CD4-positive, alpha-beta T cell (primary cell): ENCODE measurements at regions not wholly inside any gene's neighbourhood (a gene's known extent, or its start where the extent isn't known, plus 50 kb on each side); places are given as distances from the start of the nearest gene placed in this dataset.

Experiments
- ATAC-seq: fragments of 200-7000 bp; cut with Tn5 transposase; one replicate; pipeline ENCODE4 v1.10.0; 2022; ENCODE audit warnings: mild to moderate bottlenecking; ENCODE audit not compliant: poor library complexity
- CTCF ChIA-PET: fragments of 350-600 bp; sonication (Branson Sonifier 250); formaldehyde crosslinking; loops from one replicate; lab custom pipeline; 2021; ENCODE audit warnings: antibody characterized with exemption, inconsistent platforms; lab: Charles Lee
- POLR2A ChIA-PET: fragments of 350-600 bp; sonication (Branson Sonifier 250); formaldehyde crosslinking; loops from one replicate; lab custom pipeline; 2021; ENCODE audit warnings: antibody characterized with exemption, inconsistent platforms; lab: Charles Lee
- DNase-seq, 14 experiments: peaks; one replicate each; pipeline ENCODE4 v3.0.0-alpha.2; 2013 to 2020; ENCODE audit warnings: mixed read lengths in 2 of 14
- H3K27ac ChIP-seq, 2 donors: one replicate each; pipeline versions ENCODE4 v1.5.1 to v1.7.0; 2013; ENCODE audit warnings: low read length in 2 of 2, low read depth in 1 of 2, mild to moderate bottlenecking in 1 of 2
- H3K27me3 ChIP-seq, 2 experiments: 1 replicate in 1 of 2; 2 replicates in 1 of 2; pipeline versions ENCODE4 v1.6.1 to v1.7.0; 2013; ENCODE audit warnings: low read length in 2 of 2, control low read depth in 1 of 2, mild to moderate bottlenecking in 1 of 2, moderate library complexity in 1 of 2; ENCODE audit not compliant: insufficient read depth in 2 of 2, control insufficient read depth in 1 of 2
- H3K36me3 ChIP-seq: one replicate; pipeline ENCODE4 v1.6.1; 2013; ENCODE audit warnings: low read length, control low read depth; ENCODE audit not compliant: insufficient read depth
- H3K4me1 ChIP-seq: one replicate; pipeline ENCODE4 v1.6.1; 2013; ENCODE audit warnings: low read length, control low read depth; ENCODE audit not compliant: insufficient read depth
- H3K4me3 ChIP-seq: one replicate; pipeline ENCODE4 v1.5.1; 2013; ENCODE audit warnings: mild to moderate bottlenecking, low read length, moderate library complexity
- H3K9me3 ChIP-seq, 2 experiments: 1 replicate in 1 of 2; 2 replicates in 1 of 2; pipeline versions ENCODE4 v1.6.1 to v1.7.0; 2013; ENCODE audit warnings: low read length in 2 of 2, mild to moderate bottlenecking in 2 of 2, control low read depth in 1 of 2, moderate library complexity in 1 of 2; ENCODE audit not compliant: control insufficient read depth in 1 of 2, insufficient read depth in 1 of 2
- H3K27ac Mint-ChIP-seq: one replicate; pipeline ENCODE4 v1.8.0; 2020; ENCODE audit warnings: mixed read lengths
- H3K27me3 Mint-ChIP-seq: one replicate; pipeline ENCODE4 v1.8.0; 2021; ENCODE audit warnings: mixed read lengths
- H3K36me3 Mint-ChIP-seq: one replicate; pipeline ENCODE4 v1.8.0; 2021; ENCODE audit warnings: low read depth, mixed read lengths
- H3K4me1 Mint-ChIP-seq: one replicate; pipeline ENCODE4 v1.8.0; 2021; ENCODE audit warnings: low read depth, mixed read lengths
- H3K4me3 Mint-ChIP-seq: one replicate; pipeline ENCODE4 v1.8.0; 2020; ENCODE audit warnings: mild to moderate bottlenecking, mixed read lengths
- H3K9me3 Mint-ChIP-seq: one replicate; pipeline ENCODE4 v1.8.0; 2020; ENCODE audit warnings: mixed read lengths
- CTCF ChIP-seq: fragments of 200-600 bp; IDR thresholded peaks from one replicate; pipeline ENCODE4 v1.8.0; 2022; ENCODE audit warnings: antibody characterized with exemption, mild to moderate bottlenecking
- intact Hi-C, 2 experiments: fragments of 100-400 bp; cut with DNase I in 1 of 2; cut with micrococcal nuclease in 1 of 2; formaldehyde crosslinking; loops; one replicate each; pipeline versions ENCODE4 v1.15.1 to v1.9.0; 2023 to 2025; cut with DNase I, micrococcal nuclease

- H3K9me3 ChIP-seq = peaks cover 0 to 11% of the 10 kb centered on the region in 2 experiments
- intact Hi-C loops = no loop called here
- DNase-seq (no peak), ATAC-seq (no peak)
- H3K4me3 Mint-ChIP-seq = no peak overlapping the region
- H3K36me3 ChIP-seq = no peaks in the 10 kb centered on the region
- no peaks in the 10 kb centered on the region for H3K27me3 ChIP-seq
- TF ChIP-seq CTCF = no peak
- H3K4me3 ChIP-seq = no peak overlapping the region
- H3K4me1 Mint-ChIP-seq = no peaks in the 10 kb centered on the region
- H3K4me1 ChIP-seq = no peaks in the 10 kb centered on the region
- H3K36me3 Mint-ChIP-seq = no peaks in the 10 kb centered on the region
- peaks cover 7% of the 10 kb centered on the region for H3K9me3 Mint-ChIP-seq
- no peak overlapping the region for H3K27ac ChIP-seq
- CTCF ChIA-PET = no interaction called here
- no peaks in the 10 kb centered on the region for H3K27me3 Mint-ChIP-seq
- POLR2A ChIA-PET = no interaction called here
- H3K27ac Mint-ChIP-seq = no peak overlapping the region
Observed at GRCh38 chr7:34307540-34307939, 350.5 kb upstream of the NPSR1 start.

GRCh38 chr7:34308595-34308994, 349.4 kb upstream of the NPSR1 start:
- H3K27ac ChIP-seq = no peak overlapping the region
- ChIA-PET POLR2A (no interaction called here), CTCF (no interaction called here)
- H3K27me3 ChIP-seq = no peaks in the 10 kb centered on the region
- H3K4me1 Mint-ChIP-seq = no peaks in the 10 kb centered on the region
- H3K27ac Mint-ChIP-seq = no peak overlapping the region
- H3K4me1 ChIP-seq = no peaks in the 10 kb centered on the region
- ATAC-seq (no peak), DNase-seq (no peak)
- H3K9me3 Mint-ChIP-seq = peaks cover 10% of the 10 kb centered on the region
- H3K9me3 ChIP-seq = peaks cover 0 to 11% of the 10 kb centered on the region in 2 experiments
- TF ChIP-seq CTCF = no peak
- H3K27me3 Mint-ChIP-seq = no peaks in the 10 kb centered on the region
- no peaks in the 10 kb centered on the region for H3K36me3 ChIP-seq
- H3K36me3 Mint-ChIP-seq = no peaks in the 10 kb centered on the region
- H3K4me3 Mint-ChIP-seq = no peak overlapping the region
- H3K4me3 ChIP-seq = no peak overlapping the region
- intact Hi-C loops = no loop called here

GRCh38 chr7:34309116-34309515, 348.9 kb upstream of the NPSR1 start:
- POLR2A ChIA-PET = no interaction called here
- no peak for ATAC-seq
- Mint-ChIP-seq H3K27me3 (no peaks in the 10 kb centered on the region), H3K36me3 (no peaks in the 10 kb centered on the region), H3K4me1 (no peaks in the 10 kb centered on the region), H3K27ac (no peak overlapping the region), H3K4me3 (no peak overlapping the region), H3K9me3 (peaks cover 10% of the 10 kb centered on the region)
- no peak for TF ChIP-seq CTCF
- peaks cover 0 to 11% of the 10 kb centered on the region in 2 experiments for H3K9me3 ChIP-seq
- H3K36me3 ChIP-seq = no peaks in the 10 kb centered on the region
- no peaks in the 10 kb centered on the region for H3K27me3 ChIP-seq
- intact Hi-C loops = no loop called here
- H3K4me3 ChIP-seq = no peak overlapping the region
- H3K27ac ChIP-seq = no peak overlapping the region
- CTCF ChIA-PET = no interaction called here
- DNase-seq = no peak
- H3K4me1 ChIP-seq = no peaks in the 10 kb centered on the region
